Upper lobe of left lung (tissue), 4 donors: ENCODE measurements at regions not wholly inside any gene's neighbourhood (a gene's known extent, or its start where the extent isn't known, plus 50 kb on each side); places are given as distances from the start of the nearest gene placed in this dataset.

Experiments
- POLR2A ChIP-seq, 4 donors: fragments of 450-650 bp; IDR thresholded peaks; one replicate each; pipeline ENCODE4 v1.5.1; 2016 to 2017; ENCODE audit warnings: antibody characterized with exemption in 4 of 4, mild to moderate bottlenecking in 2 of 4
- TF ChIP-seq, protein P1 (sequence below), 6 experiments: fragments of 450-650 bp in 4 of 6; fragments of 200-600 bp in 2 of 6; sonication (generic) in 2 of 6; IDR thresholded peaks; one replicate each; pipeline ENCODE4 v1.5.1; 2016 to 2019; ENCODE audit warnings: antibody characterized with exemption in 6 of 6

DNA sequence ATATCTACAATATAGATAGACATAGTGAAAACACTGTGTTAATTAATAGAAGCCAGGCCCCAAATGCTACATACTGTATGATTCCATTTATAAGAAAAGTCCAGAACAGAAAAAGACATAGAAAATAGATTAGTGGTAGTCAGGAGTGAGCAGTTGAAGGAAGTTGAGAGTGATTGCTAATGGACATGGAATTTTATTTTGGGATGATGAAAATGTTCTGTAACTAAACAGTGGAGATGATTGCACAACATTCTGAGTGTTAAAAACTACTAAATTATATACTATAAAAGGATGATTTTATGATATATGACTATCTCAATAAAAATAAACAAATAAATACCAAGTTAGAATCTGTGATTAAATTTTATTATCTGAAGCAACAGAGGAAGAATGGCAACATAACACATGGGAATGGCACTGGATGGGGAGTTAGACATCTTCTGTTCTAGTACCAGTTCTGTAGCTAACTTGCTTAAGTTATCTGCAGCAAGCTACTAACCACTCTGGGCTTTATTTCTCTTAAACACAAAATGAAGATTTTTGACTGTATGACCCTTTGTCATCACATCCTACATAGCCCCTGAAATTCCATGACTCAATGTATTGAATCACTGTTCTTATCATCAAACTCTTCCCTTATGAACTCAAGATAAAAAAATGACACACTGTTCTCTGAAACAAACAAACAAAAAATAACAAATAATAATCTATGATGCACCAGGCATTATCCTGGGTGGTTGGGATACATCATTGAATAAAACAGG lies 612.7 kb downstream of the TBL1XR1 start:
- TF ChIP-seq, protein P1, sequence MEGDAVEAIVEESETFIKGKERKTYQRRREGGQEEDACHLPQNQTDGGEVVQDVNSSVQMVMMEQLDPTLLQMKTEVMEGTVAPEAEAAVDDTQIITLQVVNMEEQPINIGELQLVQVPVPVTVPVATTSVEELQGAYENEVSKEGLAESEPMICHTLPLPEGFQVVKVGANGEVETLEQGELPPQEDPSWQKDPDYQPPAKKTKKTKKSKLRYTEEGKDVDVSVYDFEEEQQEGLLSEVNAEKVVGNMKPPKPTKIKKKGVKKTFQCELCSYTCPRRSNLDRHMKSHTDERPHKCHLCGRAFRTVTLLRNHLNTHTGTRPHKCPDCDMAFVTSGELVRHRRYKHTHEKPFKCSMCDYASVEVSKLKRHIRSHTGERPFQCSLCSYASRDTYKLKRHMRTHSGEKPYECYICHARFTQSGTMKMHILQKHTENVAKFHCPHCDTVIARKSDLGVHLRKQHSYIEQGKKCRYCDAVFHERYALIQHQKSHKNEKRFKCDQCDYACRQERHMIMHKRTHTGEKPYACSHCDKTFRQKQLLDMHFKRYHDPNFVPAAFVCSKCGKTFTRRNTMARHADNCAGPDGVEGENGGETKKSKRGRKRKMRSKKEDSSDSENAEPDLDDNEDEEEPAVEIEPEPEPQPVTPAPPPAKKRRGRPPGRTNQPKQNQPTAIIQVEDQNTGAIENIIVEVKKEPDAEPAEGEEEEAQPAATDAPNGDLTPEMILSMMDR (IDR thresholded peaks at IDR 0.05), result no peak
- no peak for TF ChIP-seq POLR2A (IDR thresholded peaks at IDR 0.05)
